ENCODE measurements at regions not wholly inside any gene's neighbourhood (a gene's known extent, or its start where the extent isn't known, plus 50 kb on each side); places are given as distances from the start of the nearest gene placed in this dataset.

DNA sequence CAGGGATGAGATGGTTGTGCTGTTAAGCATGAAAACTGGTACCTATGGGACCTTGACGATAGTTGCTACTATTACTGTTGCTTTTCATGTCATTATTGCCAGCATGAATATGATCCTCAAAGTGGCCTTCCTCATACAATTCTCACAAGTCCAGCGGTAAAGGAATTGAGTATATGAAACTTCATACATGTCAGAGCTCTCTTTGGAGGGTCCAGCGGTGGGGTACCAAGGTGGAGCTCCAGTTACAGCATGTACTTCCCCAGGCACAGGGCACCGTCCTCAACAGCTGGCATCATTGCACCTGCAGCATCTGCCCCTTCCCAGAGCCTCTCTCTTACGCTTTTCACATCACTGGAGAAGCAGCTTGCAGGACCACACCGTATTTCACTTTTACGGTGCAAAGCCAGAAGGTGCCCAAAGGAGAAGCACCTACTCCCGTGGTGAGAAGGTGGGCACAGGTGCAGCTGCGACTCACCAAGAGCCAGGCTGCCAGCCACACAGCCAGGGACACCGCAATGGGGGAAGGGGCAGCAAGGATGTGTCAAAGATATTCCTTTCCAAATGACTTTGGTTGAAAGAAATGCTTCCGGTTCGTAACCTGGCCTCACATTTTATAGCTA lies 166.4 kb upstream of the IRF2BP2 start:
- 91 to 92% methylated on average over 10 to 12 of the region's 12 CpGs for WGBS, 2 donors (ENCODE audit: low coverage in 1 of 2)
- H3K27ac ChIP-seq: no peak overlapping the region
- DNase-seq: no peak
- no peaks in the 10 kb centered on the region for H3K36me3 ChIP-seq
- in situ Hi-C loops (cut with MboI; ENCODE audit: low pct_ligation_motif_present in 1 of 4, low pct_unique_long_range_greater_than_20kb in 1 of 4, low sequenced_read_pairs in 3 of 4) (no loop called here), intact Hi-C loops (cut with DNase I; ENCODE audit: low total_unique reads) (no loop called here)
- peaks cover 7 to 10% (median 8%) of the 10 kb centered on the region in 4 donors for H3K4me1 ChIP-seq
- TF ChIP-seq POLR2A (IDR thresholded peaks at IDR 0.05): no peak
- no peak for TF ChIP-seq EP300 (IDR thresholded peaks at IDR 0.05; ENCODE audit: low read depth)
- no peak for TF ChIP-seq CTCF (IDR thresholded peaks at IDR 0.05)
- no peak for TF ChIP-seq POLR2AphosphoS5 (IDR thresholded peaks at IDR 0.05)
- no peak overlapping the region for H3K4me3 ChIP-seq
- H3K9me3 ChIP-seq: no peaks in the 10 kb centered on the region
- H3K27me3 ChIP-seq: peaks cover 21% of the 10 kb centered on the region

DNA sequence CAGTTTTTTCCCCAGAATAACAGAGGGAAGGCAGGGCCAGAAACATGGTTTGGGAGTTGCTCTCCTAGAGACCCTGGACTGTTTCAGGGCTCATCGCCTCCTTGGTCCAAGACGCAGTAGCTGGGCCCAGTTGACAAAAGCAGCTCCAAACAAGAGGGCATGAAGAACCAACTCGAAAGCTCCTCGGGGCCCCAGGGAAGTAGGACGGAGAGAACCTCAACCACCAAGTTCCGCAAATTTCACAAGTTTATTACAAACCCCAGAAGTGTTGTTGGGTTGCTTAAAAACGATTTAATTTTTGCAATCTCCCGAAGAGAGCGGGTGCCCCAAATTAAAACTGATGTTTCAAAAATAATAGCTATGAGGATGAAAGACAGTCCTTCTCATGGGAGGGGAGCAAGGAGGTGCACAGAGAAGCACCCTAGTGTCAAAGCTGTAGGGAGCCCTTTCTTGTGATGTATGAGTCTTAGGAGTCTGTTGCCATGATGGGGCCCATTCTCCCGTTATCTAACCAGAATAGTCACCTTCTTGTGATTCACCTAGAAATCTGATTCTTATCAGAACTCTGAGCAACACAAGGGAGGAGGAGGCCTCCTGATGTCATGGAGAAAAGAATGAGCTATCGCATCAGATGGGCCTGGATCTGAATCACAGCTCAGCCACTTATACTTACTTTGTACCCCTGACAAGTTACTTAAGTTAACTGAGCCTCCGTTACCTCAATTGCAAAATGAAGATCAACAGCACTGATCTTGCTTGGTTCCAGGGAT lies 165.7 kb upstream of the IRF2BP2 start:
- WGBS, 2 donors (ENCODE audit: low coverage in 1 of 2): 83 to 92% methylated on average over 5 to 12 of the region's 12 CpGs
- no peak overlapping the region for H3K27ac ChIP-seq

DNA sequence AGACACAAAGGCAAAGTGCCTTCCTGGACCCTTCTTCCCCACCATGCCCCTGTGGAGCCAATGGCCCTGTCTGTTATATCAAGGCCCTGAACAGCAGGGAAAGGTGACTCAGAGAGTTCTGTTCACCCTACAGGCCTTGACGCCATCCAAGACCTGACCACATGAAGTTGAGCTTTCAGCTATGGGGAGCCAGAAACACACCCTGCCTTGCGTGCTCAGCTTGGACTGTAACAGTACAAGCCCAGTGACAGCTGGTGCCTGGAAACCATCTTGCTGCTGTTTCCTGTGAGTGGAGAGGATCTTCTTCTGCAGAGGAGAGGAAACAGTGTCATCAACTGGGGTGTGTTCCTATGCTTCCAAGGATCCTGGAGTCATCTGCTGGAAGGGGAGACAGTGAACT lies 165.0 kb upstream of the IRF2BP2 start:
- intact Hi-C loops (cut with DNase I; ENCODE audit: low total_unique reads): no loop called here
- Histone ChIP-seq H3K27me3 (peaks cover 21% of the 10 kb centered on the region), H3K9me3 (no peaks in the 10 kb centered on the region), H3K36me3 (no peaks in the 10 kb centered on the region), H3K4me3 (no peak overlapping the region), H3K4me1 (peaks cover 7 to 10% (median 8%) of the 10 kb centered on the region in 4 donors), H3K27ac (no peak overlapping the region)
- DNase-seq: no peak
- 60 to 95% methylated on average over 1 to 2 of the region's 2 CpGs for WGBS, 2 donors (ENCODE audit: low coverage in 1 of 2)
- no peak for TF ChIP-seq POLR2A (IDR thresholded peaks at IDR 0.05)
- no peak for TF ChIP-seq EP300 (IDR thresholded peaks at IDR 0.05; ENCODE audit: low read depth)
- no peak for TF ChIP-seq CTCF (IDR thresholded peaks at IDR 0.05)
- TF ChIP-seq POLR2AphosphoS5 (IDR thresholded peaks at IDR 0.05): no peak
- in situ Hi-C loops (cut with MboI; ENCODE audit: low pct_ligation_motif_present in 1 of 4, low pct_unique_long_range_greater_than_20kb in 1 of 4, low sequenced_read_pairs in 3 of 4): no loop called here

More for the DNA sequence above, 165.7 kb upstream of the IRF2BP2 start:
- H3K4me3 ChIP-seq: no peak overlapping the region
- no peaks in the 10 kb centered on the region for H3K9me3 ChIP-seq
- in situ Hi-C loops (cut with MboI; ENCODE audit: low pct_ligation_motif_present in 1 of 4, low pct_unique_long_range_greater_than_20kb in 1 of 4, low sequenced_read_pairs in 3 of 4): no loop called here
- peaks cover 7 to 10% (median 8%) of the 10 kb centered on the region in 4 donors for H3K4me1 ChIP-seq
- intact Hi-C loops (cut with DNase I; ENCODE audit: low total_unique reads): no loop called here
- TF ChIP-seq POLR2AphosphoS5 (IDR thresholded peaks at IDR 0.05) (no peak), POLR2A (IDR thresholded peaks at IDR 0.05) (no peak), CTCF (IDR thresholded peaks at IDR 0.05) (no peak), EP300 (IDR thresholded peaks at IDR 0.05; ENCODE audit: low read depth) (no peak)
- peaks cover 21% of the 10 kb centered on the region for H3K27me3 ChIP-seq
- DNase-seq: no peak
- H3K36me3 ChIP-seq: no peaks in the 10 kb centered on the region

DNA sequence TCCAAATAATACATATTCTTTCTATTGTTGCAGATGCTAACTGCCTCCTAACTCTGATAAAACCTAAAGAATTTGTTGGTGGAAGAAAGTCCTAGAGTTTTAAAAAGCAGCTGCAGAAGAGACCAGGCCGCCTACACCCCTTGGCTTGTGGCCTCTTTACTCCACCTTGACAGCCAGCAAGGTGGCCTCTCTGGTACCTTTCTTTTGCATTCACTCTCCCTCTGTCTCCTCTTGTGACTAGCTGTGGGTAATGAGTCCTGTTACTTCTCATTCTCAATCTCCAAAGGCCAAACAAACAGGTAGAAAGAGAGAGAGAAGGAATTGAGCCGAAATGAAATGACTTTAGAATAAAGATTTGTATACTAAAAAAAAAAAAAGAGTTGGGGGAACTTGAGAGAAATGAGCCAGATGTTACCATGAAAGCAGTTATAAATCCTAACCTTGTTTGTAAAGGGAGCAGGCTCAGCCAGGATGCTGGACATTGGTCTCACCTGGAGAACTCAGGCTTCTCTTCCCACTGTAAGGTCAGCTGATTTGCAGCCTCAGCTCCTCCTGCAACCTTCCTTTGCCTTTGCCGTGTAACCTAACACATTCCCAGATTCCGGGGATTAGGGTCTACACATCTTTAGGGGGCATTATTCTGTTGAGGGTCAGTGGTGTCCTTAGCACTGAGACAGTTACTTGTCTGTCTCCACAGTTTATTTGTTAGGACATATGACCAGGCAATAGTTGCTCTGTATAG lies 164.1 kb upstream of the IRF2BP2 start:
- intact Hi-C loops (cut with DNase I; ENCODE audit: low total_unique reads): no loop called here
- in situ Hi-C loops (cut with MboI; ENCODE audit: low pct_ligation_motif_present in 1 of 4, low pct_unique_long_range_greater_than_20kb in 1 of 4, low sequenced_read_pairs in 3 of 4): no loop called here
- Histone ChIP-seq H3K9me3 (no peaks in the 10 kb centered on the region), H3K36me3 (no peaks in the 10 kb centered on the region), H3K27ac (no peak overlapping the region), H3K27me3 (peaks cover 16% of the 10 kb centered on the region), H3K4me3 (no peak overlapping the region), H3K4me1 (peaks cover 7 to 10% (median 8%) of the 10 kb centered on the region in 4 donors)
- WGBS, 2 donors (ENCODE audit: low coverage in 1 of 2): 93 to 95% methylated on average over 2 to 4 of the region's 4 CpGs
- no peak for DNase-seq
- TF ChIP-seq POLR2A (IDR thresholded peaks at IDR 0.05) (no peak), EP300 (IDR thresholded peaks at IDR 0.05; ENCODE audit: low read depth) (no peak), CTCF (IDR thresholded peaks at IDR 0.05) (no peak), POLR2AphosphoS5 (IDR thresholded peaks at IDR 0.05) (no peak)

Measured in transverse colon (tissue), 4 donors.